Body of pancreas (tissue), 4 donors: ENCODE measurements at regions not wholly inside any gene's neighbourhood (a gene's known extent, or its start where the extent isn't known, plus 50 kb on each side); places are given as distances from the start of the nearest gene placed in this dataset. TPM values are rescaled to one million over a fixed set of nuclear protein-coding genes. Genes with fewer than 3 reads are reported as not detected.
"Not testable (repeated sequence)": the region's sequence is repeated elsewhere in the genome, so short reads cannot be mapped to it uniquely, and the experiment has no call there.

Experiments
- ATAC-seq: fragments of 150-250 bp; one replicate; pipeline ENCODE4 v1.9.1; 2016
- DNase-seq, 4 donors: peaks; one replicate each; pipeline ENCODE4 v3.0.0-alpha.2; 2019
- H3K27ac ChIP-seq, 4 donors: fragments of 200-600 bp; sonication (generic); 1 replicate in 3 of 4; 2 replicates in 1 of 4; pipeline versions ENCODE4 v1.5.1 to v1.6.1; 2016 to 2019; ENCODE audit warnings: mild to moderate bottlenecking in 1 of 4, mixed read lengths in 1 of 4, moderate library complexity in 1 of 4
- H3K27me3 ChIP-seq, 2 donors: fragments of 200-600 bp; sonication (generic); one replicate each; pipeline ENCODE4 v1.6.0; 2016; ENCODE audit warnings: mild to moderate bottlenecking in 1 of 2
- H3K36me3 ChIP-seq, 2 donors: fragments of 200-600 bp; sonication (generic); replicated peaks in 1 of 2; 2 replicates each; pipeline ENCODE4 v1.5.1; 2016; ENCODE audit warnings: low read depth in 2 of 2; ENCODE audit not compliant: insufficient read depth in 1 of 2
- H3K4me1 ChIP-seq: fragments of 200-600 bp; sonication (generic); one replicate; pipeline ENCODE4 v1.6.0; 2016
- H3K4me3 ChIP-seq, 2 donors: fragments of 200-600 bp; sonication (generic); 1 replicate in 1 of 2; 2 replicates in 1 of 2; pipeline ENCODE4 v1.5.1; 2016 to 2019
- H3K9me3 ChIP-seq, 3 donors: fragments of 200-600 bp; sonication (generic); 1 replicate in 2 of 3; 2 replicates in 1 of 3; pipeline ENCODE4 v1.5.1; 2016
- CTCF ChIP-seq, 7 experiments: fragments of 450-650 bp in 4 of 7; fragments of 200-600 bp in 3 of 7; sonication (generic) in 3 of 7; IDR thresholded peaks; one replicate each; pipeline ENCODE4 v1.5.1; 2016 to 2019; ENCODE audit warnings: antibody characterized with exemption in 7 of 7
- POLR2A ChIP-seq, 3 donors: fragments of 450-650 bp; IDR thresholded peaks; one replicate each; pipeline ENCODE4 v1.6.1; 2016; ENCODE audit warnings: antibody characterized with exemption in 3 of 3, mild to moderate bottlenecking in 2 of 3
- WGBS, 2 donors: methylation state at CpG; one replicate each; pipeline ENCODE4 v1.1.5; 2017; 5-methylcytosine and 5-hydroxymethylcytosine counted together
- intact Hi-C: fragments of 100-400 bp; cut with DNase I; formaldehyde crosslinking; loops from one replicate; pipeline ENCODE4 v1.15.1; 2023
- small RNA-seq: library from RNA; depleted of rRNA; stranded (forward); fragments of <200 nt; gene quantifications from one replicate; pipeline ENCODE3, GENCODE V24; 2016

GRCh38 chr12:25311506-25311905, 60.8 kb upstream of the KRAS start:
- 77 to 95% methylated on average over 3 of the region's 3 CpGs for WGBS, 2 donors
- TF ChIP-seq CTCF (IDR thresholded peaks at IDR 0.05) (no peak), POLR2A (IDR thresholded peaks at IDR 0.05) (no peak)
- no peak for DNase-seq
- no peaks in the 10 kb centered on the region for H3K27me3 ChIP-seq
- intact Hi-C loops: no loop called here
- H3K27ac ChIP-seq: no peak overlapping the region
- no peak for ATAC-seq
- H3K4me3 ChIP-seq: no peak overlapping the region
- H3K36me3 ChIP-seq: no peaks in the 10 kb centered on the region
- no peaks in the 10 kb centered on the region for H3K9me3 ChIP-seq
- no peaks in the 10 kb centered on the region for H3K4me1 ChIP-seq

GRCh38 chr12:25310071-25310470, 59.3 kb upstream of the KRAS start:
- H3K9me3 ChIP-seq, H3K4me1 ChIP-seq, DNase-seq, intact Hi-C loops, H3K36me3 ChIP-seq, ATAC-seq, H3K27me3 ChIP-seq, H3K4me3 ChIP-seq, H3K27ac ChIP-seq: not testable (repeated sequence)
- WGBS, 2 donors: 92 to 97% methylated on average over 2 of the region's 2 CpGs

- Histone ChIP-seq H3K9me3 (no peaks in the 10 kb centered on the region), H3K4me3 (no peak overlapping the region), H3K4me1 (no peaks in the 10 kb centered on the region), H3K27ac (no peak overlapping the region), H3K36me3 (no peaks in the 10 kb centered on the region), H3K27me3 (no peaks in the 10 kb centered on the region)
- ATAC-seq (no peak), DNase-seq (no peak)
- no peak for TF ChIP-seq POLR2A (IDR thresholded peaks at IDR 0.05)
- no peak for TF ChIP-seq CTCF (IDR thresholded peaks at IDR 0.05)
- WGBS, 2 donors: 89 to 91% methylated on average over 1 of the region's 1 CpG
- intact Hi-C loops: no loop called here
Observed at GRCh38 chr12:25308756-25309155, 58.0 kb upstream of the KRAS start.

GRCh38 chr12:25307818-25308217, 57.1 kb upstream of the KRAS start:
- DNase-seq (no peak), ATAC-seq (no peak)
- H3K27me3 ChIP-seq: no peaks in the 10 kb centered on the region
- intact Hi-C loops: no loop called here
- WGBS, 2 donors: 35 to 55% methylated on average over 1 of the region's 1 CpG
- no peaks in the 10 kb centered on the region for H3K9me3 ChIP-seq
- TF ChIP-seq POLR2A (IDR thresholded peaks at IDR 0.05) (no peak), CTCF (IDR thresholded peaks at IDR 0.05) (no peak)
- H3K4me3 ChIP-seq: no peak overlapping the region
- H3K27ac ChIP-seq: no peak overlapping the region
- no peaks in the 10 kb centered on the region for H3K36me3 ChIP-seq
- no peaks in the 10 kb centered on the region for H3K4me1 ChIP-seq

- no peak for ATAC-seq
Observed at GRCh38 chr12:25301798-25302197, 51.1 kb upstream of the KRAS start.

More at GRCh38 chr12:25301798-25302197, 51.1 kb upstream of the KRAS start:
- TF ChIP-seq CTCF (IDR thresholded peaks at IDR 0.05) (no peak), POLR2A (IDR thresholded peaks at IDR 0.05) (no peak)
- H3K4me3 ChIP-seq: no peak overlapping the region
- no peaks in the 10 kb centered on the region for H3K4me1 ChIP-seq
- no peaks in the 10 kb centered on the region for H3K9me3 ChIP-seq
- H3K27me3 ChIP-seq: no peaks in the 10 kb centered on the region
- no peak overlapping the region for H3K27ac ChIP-seq
- WGBS, 2 donors: 68 to 88% methylated on average over 3 of the region's 3 CpGs
- intact Hi-C loops: no loop called here
- H3K36me3 ChIP-seq: no peaks in the 10 kb centered on the region
- DNase-seq: no peak

Small RNAs in the stretch of these regions (small RNA-seq; reads per million reads assigned to genes)
- not detected for gene AC092451.1
- not detected for gene RNU4-67P
